H9 (cell line): ENCODE measurements at regions not wholly inside any gene's neighbourhood (a gene's known extent, or its start where the extent isn't known, plus 50 kb on each side); places are given as distances from the start of the nearest gene placed in this dataset.

Experiments
- DNase-seq: peaks from one replicate; pipeline ENCODE4 v3.0.0-alpha.2; 2017
- H2AFZ ChIP-seq: one replicate; pipeline ENCODE4 v1.6.1; 2013; ENCODE audit warnings: mild to moderate bottlenecking, low read length, control low read depth, moderate library complexity
- H2AK5ac ChIP-seq: 2 replicates; pipeline ENCODE4 v1.6.1; 2013; ENCODE audit warnings: low read length, control low read depth, mixed read lengths; ENCODE audit not compliant: insufficient read length
- H2BK120ac ChIP-seq: one replicate; pipeline ENCODE4 v1.6.1; 2013; ENCODE audit warnings: low read depth, mild to moderate bottlenecking, low read length, control low read depth, inconsistent platforms; ENCODE audit not compliant: poor library complexity, severe bottlenecking
- H2BK12ac ChIP-seq: 2 replicates; pipeline ENCODE4 v1.6.1; 2013; ENCODE audit warnings: low read length, control low read depth, mixed read lengths, low read depth; ENCODE audit not compliant: insufficient read length
- H2BK15ac ChIP-seq: 2 replicates; pipeline ENCODE4 v1.6.1; 2013; ENCODE audit warnings: low read depth, low read length, control low read depth
- H2BK20ac ChIP-seq: one replicate; pipeline ENCODE4 v1.6.1; 2013; ENCODE audit warnings: low read depth, mild to moderate bottlenecking, low read length, control low read depth, inconsistent platforms; ENCODE audit not compliant: poor library complexity, severe bottlenecking
- H2BK5ac ChIP-seq: 2 replicates; pipeline ENCODE4 v1.6.1; 2013; ENCODE audit warnings: low read length, control low read depth, mixed read lengths; ENCODE audit not compliant: insufficient read length
- H3K14ac ChIP-seq: 2 replicates; pipeline ENCODE4 v1.6.1; 2013; ENCODE audit warnings: low read length, control low read depth; ENCODE audit not compliant: insufficient read depth
- H3K18ac ChIP-seq: 2 replicates; pipeline ENCODE4 v1.6.1; 2013; ENCODE audit warnings: low read depth, mild to moderate bottlenecking, mixed read lengths, low read length, control low read depth; ENCODE audit not compliant: insufficient read length
- H3K23ac ChIP-seq: 2 replicates; pipeline ENCODE4 v1.6.1; 2013; ENCODE audit warnings: low read length, control low read depth, mixed read lengths, low read depth; ENCODE audit not compliant: insufficient read length
- H3K23me2 ChIP-seq: 2 replicates; pipeline ENCODE4 v1.6.1; 2013; ENCODE audit warnings: low read depth, mild to moderate bottlenecking, mixed read lengths, low read length, control low read depth; ENCODE audit not compliant: insufficient read length, poor library complexity, severe bottlenecking
- H3K27ac ChIP-seq: 2 replicates; pipeline ENCODE4 v1.5.1; 2013; ENCODE audit warnings: low read length, control low read depth, mixed read lengths, low read depth; ENCODE audit not compliant: insufficient read length
- H3K27me3 ChIP-seq: 2 replicates; pipeline ENCODE4 v1.6.1; 2013; ENCODE audit warnings: low read length, control low read depth, inconsistent platforms; ENCODE audit not compliant: insufficient read depth
- H3K4ac ChIP-seq: 2 replicates; pipeline ENCODE4 v1.6.1; 2013; ENCODE audit warnings: low read depth, mild to moderate bottlenecking, control low read depth, inconsistent platforms, low read length, moderate library complexity
- H3K4me1 ChIP-seq: 2 replicates; pipeline ENCODE4 v1.6.1; 2013; ENCODE audit warnings: low read length, control low read depth, inconsistent platforms; ENCODE audit not compliant: insufficient read depth
- H3K4me2 ChIP-seq: 2 replicates; pipeline ENCODE4 v1.6.1; 2013; ENCODE audit warnings: low read length, control low read depth, mixed read lengths; ENCODE audit not compliant: insufficient read length, insufficient read depth
- H3K56ac ChIP-seq: 2 replicates; pipeline ENCODE4 v1.6.1; 2013; ENCODE audit warnings: low read depth, mild to moderate bottlenecking, mixed read lengths, low read length, control low read depth; ENCODE audit not compliant: insufficient read length
- H3K79me1 ChIP-seq: 2 replicates; pipeline ENCODE4 v1.6.1; 2013; ENCODE audit warnings: low read depth, mild to moderate bottlenecking, moderate library complexity, low read length, control low read depth, inconsistent platforms; ENCODE audit not compliant: insufficient read depth, poor library complexity, severe bottlenecking
- H3K79me2 ChIP-seq: 2 replicates; pipeline ENCODE4 v1.6.1; 2013; ENCODE audit warnings: low read length, control low read depth, inconsistent platforms; ENCODE audit not compliant: insufficient read depth
- H3K9ac ChIP-seq: 2 replicates; pipeline ENCODE4 v1.6.1; 2013; ENCODE audit warnings: low read length, control low read depth, mixed read lengths; ENCODE audit not compliant: insufficient read length; ENCODE audit errors: extremely low read depth
- H3K9me3 ChIP-seq: one replicate; pipeline ENCODE4 v1.6.1; 2013; ENCODE audit warnings: low read depth, low read length, inconsistent platforms; ENCODE audit not compliant: control insufficient read depth
- H3T11ph ChIP-seq: one replicate; pipeline ENCODE4 v1.6.1; 2013; ENCODE audit warnings: mild to moderate bottlenecking, low read length, control low read depth, inconsistent platforms
- H4K20me1 ChIP-seq: one replicate; pipeline ENCODE4 v1.6.1; 2013; ENCODE audit not compliant: control insufficient read depth, insufficient read length, insufficient read depth
- H4K5ac ChIP-seq: 2 replicates; pipeline ENCODE4 v1.6.1; 2013; ENCODE audit warnings: low read depth, mild to moderate bottlenecking, mixed read lengths, low read length, control low read depth; ENCODE audit not compliant: insufficient read length
- H4K8ac ChIP-seq: replicated peaks from 2 replicates; pipeline ENCODE4 v1.6.1; 2013; ENCODE audit warnings: low read length, control low read depth, mixed read lengths, low read depth; ENCODE audit not compliant: insufficient read length
- H4K91ac ChIP-seq: 2 replicates; pipeline ENCODE4 v1.6.1; 2013; ENCODE audit warnings: low read depth, mild to moderate bottlenecking, moderate library complexity, mixed read lengths, low read length, control low read depth; ENCODE audit not compliant: insufficient read length
- H3K27ac Mint-ChIP-seq, 3 experiments: 2 replicates in 2 of 3; 3 replicates in 1 of 3; pipeline ENCODE4 v1.8.0; 2020 to 2021; ENCODE audit warnings: mixed read lengths in 3 of 3, mild to moderate bottlenecking in 1 of 3, moderate library complexity in 1 of 3
- H3K27me3 Mint-ChIP-seq: 2 replicates; pipeline ENCODE4 v1.8.0; 2021; ENCODE audit warnings: low read depth, mild to moderate bottlenecking, moderate library complexity, mixed read lengths
- H3K36me3 Mint-ChIP-seq, 3 experiments: 2 replicates in 2 of 3; 3 replicates in 1 of 3; pipeline ENCODE4 v1.8.0; 2020 to 2021; ENCODE audit warnings: low read depth in 3 of 3, mixed read lengths in 3 of 3; ENCODE audit not compliant: insufficient read depth in 1 of 3
- H3K4me1 Mint-ChIP-seq, 2 experiments: 2 replicates each; pipeline ENCODE4 v1.8.0; 2020; ENCODE audit warnings: mixed read lengths in 2 of 2
- H3K4me3 Mint-ChIP-seq, 2 experiments: 2 replicates in 1 of 2; 3 replicates in 1 of 2; pipeline ENCODE4 v1.8.0; 2020 to 2021; ENCODE audit warnings: mild to moderate bottlenecking in 2 of 2, mixed read lengths in 2 of 2, moderate library complexity in 1 of 2
- H3K9me3 Mint-ChIP-seq, 2 experiments: 2 replicates in 1 of 2; 3 replicates in 1 of 2; pipeline ENCODE4 v1.8.0; 2020; ENCODE audit warnings: mild to moderate bottlenecking in 2 of 2, mixed read lengths in 2 of 2, moderate library complexity in 1 of 2
- CTCF ChIP-seq: fragments of 200-600 bp; sonication (generic); conservative IDR thresholded peaks from 3 replicates; pipeline ENCODE4 v1.8.0; 2021; ENCODE audit warnings: antibody characterized with exemption, mild to moderate bottlenecking
- WGBS: extraction: QIAGEN DNeasy Blood & Tissue Kit; methylation state at CpG from one replicate; pipeline ENCODE4 v1.1.7; 2013; ENCODE audit warnings: missing lambda C conversion rate, low lambda C conversion rate, mixed read lengths; ENCODE audit not compliant: insufficient read length; ENCODE audit errors: extremely low coverage; 5-methylcytosine and 5-hydroxymethylcytosine counted together

GRCh38 chr2:148578493-148578884 is 66.1 kb upstream of the EPC2 start:
- Histone ChIP-seq H2BK120ac (no peak overlapping the region), H3K4me1 (peaks cover 8% of the 10 kb centered on the region; the same call in 1 of the 2 replicates), H3K79me2 (no peaks in the 10 kb centered on the region), H3K79me1 (no peaks in the 10 kb centered on the region), H3T11ph (no peak overlapping the region), H2BK5ac (no peak overlapping the region), H3K9ac (no peak overlapping the region), H3K27me3 (peaks cover 4% of the 10 kb centered on the region; the same call in 1 of the 2 replicates), H2AK5ac (no peak overlapping the region), H3K56ac (no peak overlapping the region), H2BK15ac (no peak overlapping the region), H2BK12ac (no peak overlapping the region), H3K27ac (no peak overlapping the region), H4K91ac (no peak overlapping the region), H3K23ac (no peak overlapping the region), H3K18ac (no peak overlapping the region), H3K23me2 (no peaks in the 10 kb centered on the region), H3K4ac (no peak overlapping the region), H2BK20ac (no peak overlapping the region), H3K4me2 (no peak overlapping the region), H3K9me3 (no peaks in the 10 kb centered on the region), H4K5ac (no peak overlapping the region), H4K8ac (no peak overlapping the region), H3K14ac (no peak overlapping the region), H4K20me1 (no peaks in the 10 kb centered on the region), H2AFZ (no peak overlapping the region)
- H3K4me1 Mint-ChIP-seq, result peaks cover 27 to 35% of the 10 kb centered on the region in 2 experiments
- WGBS, result no CpG with 5 or more reads among the region's 1 CpG
- H3K27ac Mint-ChIP-seq, result no peak overlapping the region
- no peaks in the 10 kb centered on the region for H3K36me3 Mint-ChIP-seq
- DNase-seq, result no peak
- H3K9me3 Mint-ChIP-seq, result no peaks in the 10 kb centered on the region; a peak in 1 of 5 replicates
- H3K27me3 Mint-ChIP-seq, result peaks cover 68% of the 10 kb centered on the region
- TF ChIP-seq CTCF, result no peak
- H3K4me3 Mint-ChIP-seq, result peak overlapping the region in 1 of 2 experiments; percentile 10; a peak in 1 of 5 replicates
